A673 (cell line): ENCODE measurements at regions not wholly inside any gene's neighbourhood (a gene's known extent, or its start where the extent isn't known, plus 50 kb on each side); places are given as distances from the start of the nearest gene placed in this dataset.

ENCODE experiments used
- EZH2 ChIP-seq: fragments of 200-600 bp; sonication (generic); IDR thresholded peaks from 2 replicates; pipeline ENCODE4 v1.6.1; 2017; ENCODE audit warnings: borderline replicate concordance, low read depth, mild to moderate bottlenecking, mixed read lengths, antibody characterized with exemption, low read length; ENCODE audit not compliant: poor library complexity, severe bottlenecking
- TF ChIP-seq, protein P1 (sequence below): fragments of 300-800, 200-600 bp; sonication (generic); conservative IDR thresholded peaks from 2 replicates; pipeline ENCODE4 v1.5.1; 2017; ENCODE audit warnings: low read depth, mild to moderate bottlenecking, antibody characterized with exemption, low read length, moderate library complexity, mixed read lengths

DNA sequence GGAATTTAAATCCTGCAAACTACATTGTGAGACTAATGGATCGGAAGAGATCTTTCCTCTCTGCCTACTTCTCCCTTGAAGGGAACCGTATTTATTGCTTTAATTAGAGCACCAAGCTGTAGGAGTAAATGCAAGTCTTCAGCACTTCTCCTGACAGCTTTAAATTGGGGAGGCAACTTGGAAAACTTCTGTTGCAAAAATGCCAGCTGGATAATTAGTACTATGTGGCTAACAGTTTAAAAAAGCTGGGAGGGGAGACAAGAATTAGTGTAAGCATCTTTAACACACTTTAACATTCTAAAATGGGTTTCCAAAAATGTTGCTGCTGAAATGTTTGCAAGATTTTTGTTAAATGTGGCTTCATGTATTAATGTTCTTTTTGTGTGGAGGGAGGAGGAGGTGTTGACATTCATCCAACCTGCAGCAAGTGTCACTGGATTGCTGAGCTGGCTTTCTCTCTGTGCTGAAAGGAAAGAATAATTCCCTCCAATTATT, 108.5 kb downstream of the PCTP start:
- TF ChIP-seq, protein P1, sequence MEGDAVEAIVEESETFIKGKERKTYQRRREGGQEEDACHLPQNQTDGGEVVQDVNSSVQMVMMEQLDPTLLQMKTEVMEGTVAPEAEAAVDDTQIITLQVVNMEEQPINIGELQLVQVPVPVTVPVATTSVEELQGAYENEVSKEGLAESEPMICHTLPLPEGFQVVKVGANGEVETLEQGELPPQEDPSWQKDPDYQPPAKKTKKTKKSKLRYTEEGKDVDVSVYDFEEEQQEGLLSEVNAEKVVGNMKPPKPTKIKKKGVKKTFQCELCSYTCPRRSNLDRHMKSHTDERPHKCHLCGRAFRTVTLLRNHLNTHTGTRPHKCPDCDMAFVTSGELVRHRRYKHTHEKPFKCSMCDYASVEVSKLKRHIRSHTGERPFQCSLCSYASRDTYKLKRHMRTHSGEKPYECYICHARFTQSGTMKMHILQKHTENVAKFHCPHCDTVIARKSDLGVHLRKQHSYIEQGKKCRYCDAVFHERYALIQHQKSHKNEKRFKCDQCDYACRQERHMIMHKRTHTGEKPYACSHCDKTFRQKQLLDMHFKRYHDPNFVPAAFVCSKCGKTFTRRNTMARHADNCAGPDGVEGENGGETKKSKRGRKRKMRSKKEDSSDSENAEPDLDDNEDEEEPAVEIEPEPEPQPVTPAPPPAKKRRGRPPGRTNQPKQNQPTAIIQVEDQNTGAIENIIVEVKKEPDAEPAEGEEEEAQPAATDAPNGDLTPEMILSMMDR, result no peak
- no peak for TF ChIP-seq EZH2
